AG10803 (cell line): ENCODE measurements at regions not wholly inside any gene's neighbourhood (a gene's known extent, or its start where the extent isn't known, plus 50 kb on each side); places are given as distances from the start of the nearest gene placed in this dataset.

Experiments
- DNase-seq: peaks from one replicate; pipeline ENCODE4 v3.0.0; 2010; ENCODE audit warnings: low read depth
- H3K4me3 ChIP-seq: 2 replicates; pipeline ENCODE4 v1.5.1; 2011; ENCODE audit warnings: mild to moderate bottlenecking, low read length, control low read depth
- TF ChIP-seq, protein P1 (sequence below): conservative IDR thresholded peaks from 2 replicates; pipeline ENCODE4 v1.5.1; 2011; ENCODE audit warnings: mild to moderate bottlenecking, low read length, control low read depth, inconsistent platforms

DNA sequence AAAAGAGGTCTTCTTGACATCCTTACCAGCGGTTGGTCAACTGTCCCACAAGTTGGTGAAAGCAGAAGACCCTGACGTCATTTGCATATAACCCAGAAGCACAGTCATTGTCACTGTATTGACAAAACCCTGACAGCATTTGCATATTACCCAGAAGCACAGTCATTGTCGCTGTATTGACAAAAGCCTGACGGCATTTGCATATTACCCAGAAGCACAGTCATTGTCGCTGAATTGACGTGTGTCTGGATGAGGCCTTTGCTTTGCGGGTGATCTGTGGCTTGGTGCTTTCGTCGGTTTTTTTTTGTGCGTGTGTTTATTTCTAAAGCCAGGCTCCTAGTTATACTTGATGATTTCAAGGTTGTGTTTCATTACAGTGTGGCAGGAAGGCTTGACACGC is 1145.2 kb downstream of the BRD1 start:
- TF ChIP-seq, protein P1, sequence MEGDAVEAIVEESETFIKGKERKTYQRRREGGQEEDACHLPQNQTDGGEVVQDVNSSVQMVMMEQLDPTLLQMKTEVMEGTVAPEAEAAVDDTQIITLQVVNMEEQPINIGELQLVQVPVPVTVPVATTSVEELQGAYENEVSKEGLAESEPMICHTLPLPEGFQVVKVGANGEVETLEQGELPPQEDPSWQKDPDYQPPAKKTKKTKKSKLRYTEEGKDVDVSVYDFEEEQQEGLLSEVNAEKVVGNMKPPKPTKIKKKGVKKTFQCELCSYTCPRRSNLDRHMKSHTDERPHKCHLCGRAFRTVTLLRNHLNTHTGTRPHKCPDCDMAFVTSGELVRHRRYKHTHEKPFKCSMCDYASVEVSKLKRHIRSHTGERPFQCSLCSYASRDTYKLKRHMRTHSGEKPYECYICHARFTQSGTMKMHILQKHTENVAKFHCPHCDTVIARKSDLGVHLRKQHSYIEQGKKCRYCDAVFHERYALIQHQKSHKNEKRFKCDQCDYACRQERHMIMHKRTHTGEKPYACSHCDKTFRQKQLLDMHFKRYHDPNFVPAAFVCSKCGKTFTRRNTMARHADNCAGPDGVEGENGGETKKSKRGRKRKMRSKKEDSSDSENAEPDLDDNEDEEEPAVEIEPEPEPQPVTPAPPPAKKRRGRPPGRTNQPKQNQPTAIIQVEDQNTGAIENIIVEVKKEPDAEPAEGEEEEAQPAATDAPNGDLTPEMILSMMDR = no peak
- DNase-seq = no peak

GRCh38 chr22:48680601-48681000 is 1147.1 kb downstream of the BRD1 start:
- H3K4me3 ChIP-seq = no peak overlapping the region
- TF ChIP-seq, protein P1 = no peak
- no peak for DNase-seq

More for the DNA sequence above, 1145.2 kb downstream of the BRD1 start:
- H3K4me3 ChIP-seq = no peak overlapping the region

DNA sequence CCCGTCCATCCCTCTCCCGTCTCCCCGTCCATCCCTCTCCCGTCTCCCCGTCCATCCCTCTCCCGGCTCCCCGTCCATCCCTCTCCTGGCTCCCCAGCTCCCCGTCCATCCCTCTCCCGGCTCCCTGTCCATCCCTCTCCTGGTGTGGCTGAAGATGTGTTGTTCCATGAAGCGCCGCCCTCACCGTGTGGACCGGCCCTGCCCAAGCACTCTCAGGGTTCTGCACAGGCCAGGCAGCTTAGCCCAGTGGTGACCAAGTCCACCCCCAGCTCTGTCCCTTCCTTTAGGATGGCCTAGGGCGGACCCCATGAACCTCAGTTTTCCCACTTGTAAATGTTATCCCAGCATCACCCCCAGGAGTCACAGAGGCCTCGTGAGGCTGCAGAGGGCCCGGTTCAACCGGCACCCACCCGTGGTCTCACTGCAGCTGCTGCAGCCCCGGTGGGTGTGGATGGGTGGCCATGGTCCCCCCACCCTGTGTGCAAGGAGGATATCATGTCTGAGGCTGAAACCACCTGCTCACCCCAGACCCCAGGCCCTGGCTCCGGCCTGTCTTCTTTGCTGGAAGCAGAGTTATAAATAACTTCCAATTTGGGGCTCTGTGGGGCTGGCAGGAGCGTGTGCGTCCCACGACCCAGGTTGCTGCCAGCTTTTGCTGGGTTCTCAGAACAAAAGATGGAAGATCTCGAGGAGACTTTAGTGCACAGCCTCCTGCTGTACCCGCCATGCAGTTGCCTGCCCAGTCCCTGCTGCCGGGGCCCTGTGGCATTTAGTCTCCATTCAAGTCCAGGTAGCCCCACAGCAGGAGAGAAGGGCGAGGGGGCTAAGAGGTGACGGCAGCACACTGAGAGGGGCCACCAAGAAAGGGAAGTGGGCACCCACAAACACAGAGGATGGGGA is 1147.8 kb downstream of the BRD1 start:
- no peak for DNase-seq
- TF ChIP-seq, protein P1 = no peak
- H3K4me3 ChIP-seq = no peak overlapping the region

DNA sequence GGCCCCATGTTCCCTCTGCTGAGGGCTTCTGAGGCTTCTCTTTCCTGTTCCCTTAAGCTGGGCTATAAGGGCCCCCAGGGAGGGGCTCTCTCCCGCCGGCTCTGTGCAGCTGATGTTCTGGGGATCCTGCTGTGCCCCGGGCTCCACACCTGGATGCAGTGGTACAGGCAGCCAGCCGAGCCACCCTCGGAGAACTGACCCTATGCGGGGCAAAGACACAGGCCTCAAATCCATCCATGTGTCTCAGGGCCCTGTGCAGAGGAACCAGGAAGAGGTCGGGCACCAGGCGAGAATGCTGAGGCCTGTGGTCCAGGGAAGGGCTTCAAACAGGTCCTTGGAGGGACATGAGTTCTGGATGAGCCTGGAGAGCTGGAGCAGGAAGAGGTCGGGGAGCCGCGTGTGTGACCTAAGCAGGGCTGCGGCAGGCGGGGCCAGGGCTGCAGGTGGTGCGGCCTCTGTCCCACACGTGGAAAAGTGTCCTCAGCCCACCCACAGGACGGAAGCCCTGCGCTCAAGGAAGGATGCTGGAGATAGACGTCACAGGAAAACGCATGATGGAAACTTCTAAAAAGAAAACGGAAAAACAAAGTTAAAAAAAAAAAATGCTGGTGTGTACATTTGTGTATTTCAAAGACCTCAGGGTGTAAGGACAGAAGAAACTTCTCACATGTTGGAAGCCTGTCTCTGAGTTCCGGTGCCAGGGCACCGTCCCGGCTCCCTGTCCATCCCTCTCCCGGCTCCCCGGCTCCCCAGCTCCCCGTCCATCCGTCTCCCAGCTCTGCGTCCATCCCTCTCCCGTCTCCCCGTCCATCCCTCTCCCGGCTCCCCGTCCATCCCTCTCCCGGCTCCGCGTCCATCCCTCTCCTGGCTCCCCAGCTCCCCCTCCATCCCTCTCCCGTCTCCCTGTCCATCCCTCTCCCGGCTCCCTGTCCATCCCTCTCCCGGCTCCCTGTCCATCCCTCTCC is 1149.2 kb downstream of the BRD1 start:
- TF ChIP-seq, protein P1 = no peak
- H3K4me3 ChIP-seq = no peak overlapping the region
- no peak for DNase-seq

DNA sequence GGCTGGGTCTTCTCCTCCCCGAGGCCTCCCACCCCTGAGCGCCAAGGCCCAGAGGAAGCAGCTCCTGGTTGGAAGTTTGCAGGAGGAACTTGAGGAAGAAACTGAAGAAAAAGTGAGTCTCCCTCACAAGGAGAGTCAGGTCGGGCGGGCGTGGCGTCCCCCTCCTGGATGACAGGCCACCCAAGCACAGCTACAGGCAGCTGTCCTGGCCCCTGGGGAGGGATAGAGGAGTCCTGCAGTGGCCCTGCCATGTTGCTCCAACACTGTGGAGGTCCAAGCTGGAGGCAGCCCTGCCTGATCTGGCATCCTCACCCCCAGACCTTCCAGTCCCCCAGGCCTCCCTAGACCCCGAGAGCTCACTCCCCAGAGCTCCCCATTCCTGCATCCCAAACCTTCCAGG is 1150.1 kb downstream of the BRD1 start:
- no peak overlapping the region for H3K4me3 ChIP-seq
- DNase-seq = no peak
- TF ChIP-seq, protein P1 = no peak

- DNase-seq = no peak
- TF ChIP-seq, protein P1 = no peak
- H3K4me3 ChIP-seq = no peak overlapping the region
Observed at GRCh38 chr22:48677168-48677520, 1150.5 kb downstream of the BRD1 start.
